ENCODE measurements at regions not wholly inside any gene's neighbourhood (a gene's known extent, or its start where the extent isn't known, plus 50 kb on each side); places are given as distances from the start of the nearest gene placed in this dataset.

DNA sequence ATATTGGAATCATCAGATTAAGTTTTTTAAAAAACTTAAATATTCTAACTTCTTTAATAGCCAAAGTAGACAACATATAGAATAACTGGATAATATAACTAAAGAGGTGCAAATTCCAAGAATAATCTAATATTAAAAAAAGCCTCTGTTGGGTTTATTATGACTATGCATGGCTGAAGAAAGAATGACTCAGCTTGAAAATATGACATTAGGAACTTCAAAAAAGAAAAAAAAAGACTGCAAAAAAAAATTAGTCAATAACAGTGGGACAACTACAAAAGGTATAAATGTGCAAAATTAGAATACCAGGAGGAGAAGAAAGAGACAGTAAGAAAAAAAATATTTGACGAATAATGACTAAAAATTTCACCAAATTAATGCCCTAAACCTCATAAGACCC is 1178.0 kb downstream of the JRKL start:
- H2BK20ac ChIP-seq (ENCODE audit: low read depth, low read length, poor library complexity, severe bottlenecking) = no peak overlapping the region
- H4K8ac ChIP-seq (replicated peaks; ENCODE audit: insufficient read length, low read depth, low read length) = no peak overlapping the region
- H4K20me1 ChIP-seq (ENCODE audit: control insufficient read depth, insufficient read depth, insufficient read length) = no peaks in the 10 kb centered on the region
- H3K4me1 Mint-ChIP-seq = 0 out of 4 replicates have a peak, but pooled peaks cover 0 to 3% of the 10 kb centered on the region in 2 experiments
- H3K27ac Mint-ChIP-seq = no peak overlapping the region
- no peak overlapping the region for H3K23ac ChIP-seq (ENCODE audit: insufficient read length, low read depth, low read length)
- no peak overlapping the region for H3T11ph ChIP-seq (ENCODE audit: low read length)
- H3K4me2 ChIP-seq (ENCODE audit: insufficient read depth, insufficient read length, low read length) = no peak overlapping the region
- no peaks in the 10 kb centered on the region for H3K79me1 ChIP-seq (ENCODE audit: insufficient read depth, low read depth, low read length, poor library complexity, severe bottlenecking)
- no peaks in the 10 kb centered on the region for H3K23me2 ChIP-seq (ENCODE audit: insufficient read length, low read depth, low read length, poor library complexity, severe bottlenecking)
- H3K79me2 ChIP-seq (ENCODE audit: insufficient read depth, low read length) = no peaks in the 10 kb centered on the region
- H3K27me3 ChIP-seq (ENCODE audit: insufficient read depth, low read length) = no peaks in the 10 kb centered on the region
- H3K14ac ChIP-seq (ENCODE audit: insufficient read depth, low read length) = no peak overlapping the region
- TF ChIP-seq, protein P1, sequence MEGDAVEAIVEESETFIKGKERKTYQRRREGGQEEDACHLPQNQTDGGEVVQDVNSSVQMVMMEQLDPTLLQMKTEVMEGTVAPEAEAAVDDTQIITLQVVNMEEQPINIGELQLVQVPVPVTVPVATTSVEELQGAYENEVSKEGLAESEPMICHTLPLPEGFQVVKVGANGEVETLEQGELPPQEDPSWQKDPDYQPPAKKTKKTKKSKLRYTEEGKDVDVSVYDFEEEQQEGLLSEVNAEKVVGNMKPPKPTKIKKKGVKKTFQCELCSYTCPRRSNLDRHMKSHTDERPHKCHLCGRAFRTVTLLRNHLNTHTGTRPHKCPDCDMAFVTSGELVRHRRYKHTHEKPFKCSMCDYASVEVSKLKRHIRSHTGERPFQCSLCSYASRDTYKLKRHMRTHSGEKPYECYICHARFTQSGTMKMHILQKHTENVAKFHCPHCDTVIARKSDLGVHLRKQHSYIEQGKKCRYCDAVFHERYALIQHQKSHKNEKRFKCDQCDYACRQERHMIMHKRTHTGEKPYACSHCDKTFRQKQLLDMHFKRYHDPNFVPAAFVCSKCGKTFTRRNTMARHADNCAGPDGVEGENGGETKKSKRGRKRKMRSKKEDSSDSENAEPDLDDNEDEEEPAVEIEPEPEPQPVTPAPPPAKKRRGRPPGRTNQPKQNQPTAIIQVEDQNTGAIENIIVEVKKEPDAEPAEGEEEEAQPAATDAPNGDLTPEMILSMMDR (conservative IDR thresholded peaks at IDR 0.05) = no peak
- no peak overlapping the region for H3K27ac ChIP-seq (ENCODE audit: insufficient read length, low read depth, low read length)
- H3K4ac ChIP-seq (ENCODE audit: low read depth, low read length) = no peak overlapping the region
- no peak for DNase-seq
- no peak overlapping the region for H2BK12ac ChIP-seq (ENCODE audit: insufficient read length, low read depth, low read length)
- H3K9me3 ChIP-seq (ENCODE audit: control insufficient read depth, low read depth, low read length) = no peaks in the 10 kb centered on the region
- no peak overlapping the region for H2AK5ac ChIP-seq (ENCODE audit: insufficient read length, low read length)
- H4K5ac ChIP-seq (ENCODE audit: insufficient read length, low read depth, low read length) = no peak overlapping the region
- H3K56ac ChIP-seq (ENCODE audit: insufficient read length, low read depth, low read length) = no peak overlapping the region
- H2AFZ ChIP-seq (ENCODE audit: low read length) = no peak overlapping the region
- no peak overlapping the region for H3K9ac ChIP-seq (ENCODE audit: extremely low read depth, insufficient read length, low read length)
- WGBS (ENCODE audit: extremely low coverage, insufficient read length, low lambda C conversion rate) = no CpG with 5 or more reads among the region's 1 CpG
- H2BK5ac ChIP-seq (ENCODE audit: insufficient read length, low read length) = no peak overlapping the region
- no peaks in the 10 kb centered on the region for H3K4me1 ChIP-seq (ENCODE audit: insufficient read depth, low read length)
- H3K9me3 Mint-ChIP-seq = peaks cover 15 to 34% of the 10 kb centered on the region in 2 experiments
- no peak overlapping the region for H4K91ac ChIP-seq (ENCODE audit: insufficient read length, low read depth, low read length)
- no peak overlapping the region for H3K18ac ChIP-seq (ENCODE audit: insufficient read length, low read depth, low read length)
- no peak overlapping the region for H2BK15ac ChIP-seq (ENCODE audit: low read depth, low read length)
- no peak overlapping the region for H2BK120ac ChIP-seq (ENCODE audit: low read depth, low read length, poor library complexity, severe bottlenecking)
- H3K4me3 Mint-ChIP-seq = no peak overlapping the region
- peaks cover 15 to 21% (median 19%) of the 10 kb centered on the region in 3 experiments for H3K36me3 Mint-ChIP-seq (ENCODE audit: insufficient read depth in 1 of 3, low read depth in 3 of 3)
- no peaks in the 10 kb centered on the region for H3K27me3 Mint-ChIP-seq (ENCODE audit: low read depth)
